GM18951 (cell line): ENCODE measurements at regions not wholly inside any gene's neighbourhood (a gene's known extent, or its start where the extent isn't known, plus 50 kb on each side); places are given as distances from the start of the nearest gene placed in this dataset.

Experiments used
- POLR2A ChIP-seq: IDR thresholded peaks from 4 replicates; pipeline ENCODE4 v1.6.1; 2011; ENCODE audit warnings: mild to moderate bottlenecking; ENCODE audit not compliant: insufficient read length, insufficient read depth; ENCODE audit errors: extremely low read depth
- in situ Hi-C: fragments of 300-500 bp; cut with MboI; formaldehyde crosslinking; loops from one replicate; pipeline ENCODE4 v1.12.0; 2022; ENCODE audit warnings: low sequenced_read_pairs, mixed read lengths, inconsistent platforms; ENCODE audit not compliant: unreplicated experiment

DNA sequence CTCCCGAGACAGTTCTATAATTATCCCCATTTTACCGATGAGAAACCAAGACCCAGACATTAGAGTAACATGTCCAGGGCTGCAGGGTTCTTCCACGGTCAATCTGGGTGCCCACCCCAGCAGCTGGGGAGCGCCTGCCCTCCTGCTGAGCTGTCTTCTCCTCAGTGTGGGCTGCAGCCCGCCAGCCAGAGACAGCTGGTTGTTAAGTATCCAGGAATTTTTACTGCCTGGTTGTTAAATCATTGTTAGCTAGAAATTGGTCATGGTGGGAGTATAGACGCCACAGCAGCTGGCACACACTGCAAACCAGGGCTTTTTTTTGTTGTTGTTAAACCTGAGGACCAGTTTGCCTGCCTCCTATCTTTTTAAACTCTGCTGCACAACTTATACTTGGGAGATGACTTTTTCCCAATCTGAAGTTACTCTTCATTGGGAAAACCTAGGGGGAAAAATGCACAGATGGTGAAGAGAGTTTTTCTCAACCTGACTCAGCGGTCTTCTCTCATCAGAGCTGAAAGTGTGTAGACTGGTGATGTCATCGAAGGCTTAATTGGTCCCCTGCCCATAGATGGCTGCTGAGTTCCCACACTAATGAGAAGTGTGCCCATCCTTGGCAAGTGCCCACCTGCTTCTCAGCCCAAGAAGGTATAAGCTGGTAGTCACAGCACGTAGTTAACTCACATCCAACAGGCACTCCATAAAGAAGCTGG, 208.6 kb downstream of the DRD1 start:
- TF ChIP-seq POLR2A, result no peak
- in situ Hi-C loops, result no loop called here

DNA sequence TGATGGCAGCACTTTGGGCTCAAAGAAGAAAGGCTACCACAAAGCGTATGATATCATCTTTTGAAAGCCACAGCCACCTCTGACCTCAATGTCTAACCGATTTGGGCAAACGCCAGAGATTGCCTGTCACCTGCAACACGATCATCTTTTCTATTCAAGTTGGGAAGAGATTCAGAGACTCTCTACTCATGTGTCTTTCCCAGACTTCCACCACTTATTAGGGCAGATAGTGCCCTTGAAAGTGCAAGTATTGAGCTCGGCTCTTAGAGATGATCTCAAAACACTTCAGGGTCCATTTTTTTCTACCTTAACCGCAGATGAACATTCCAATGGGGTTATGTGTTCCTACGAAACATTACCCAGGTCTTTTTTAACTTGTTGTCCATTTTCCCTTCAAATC, 213.7 kb downstream of the DRD1 start:
- in situ Hi-C loops, result no loop called here
- TF ChIP-seq POLR2A, result no peak

DNA sequence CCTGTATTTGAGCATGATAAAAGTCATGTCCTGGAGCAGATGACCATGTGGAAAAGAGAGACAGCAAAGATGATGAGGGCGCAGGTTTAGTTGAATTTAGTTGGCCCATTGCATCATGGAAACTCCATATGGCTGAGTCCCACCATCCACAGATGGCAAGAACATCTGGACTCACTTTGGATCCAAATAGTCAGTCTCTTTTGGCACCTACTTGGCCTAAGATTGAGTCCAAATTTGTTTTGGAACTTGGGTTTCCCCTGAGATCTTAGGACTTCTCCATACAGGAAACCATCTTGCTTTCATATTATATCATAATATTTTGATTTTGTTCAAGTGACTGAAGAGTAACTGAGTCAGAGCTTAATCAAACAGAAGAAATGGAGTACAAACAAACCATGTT, 217.5 kb downstream of the DRD1 start:
- in situ Hi-C loops, result no loop called here
- no peak for TF ChIP-seq POLR2A

DNA sequence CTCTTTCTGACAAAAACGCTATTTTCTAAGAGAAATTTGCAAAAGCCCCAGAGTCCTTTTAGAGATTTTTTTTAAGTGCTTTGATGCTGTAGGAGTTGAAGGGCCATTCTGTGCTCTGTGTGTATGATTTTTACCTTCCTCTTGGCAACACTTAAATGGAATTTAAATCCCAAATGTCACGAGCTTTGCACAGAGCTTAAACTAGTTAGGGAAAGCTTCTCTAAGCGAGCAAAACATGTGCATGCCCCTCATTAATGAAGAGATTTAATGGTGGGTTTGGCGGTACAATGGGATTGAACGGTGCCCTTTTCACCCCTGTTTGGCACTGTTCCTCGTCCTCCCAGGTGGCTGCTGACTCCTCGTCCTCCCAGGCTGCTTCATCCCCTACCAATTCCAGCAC, 220.7 kb downstream of the DRD1 start:
- in situ Hi-C loops, result no loop called here

DNA sequence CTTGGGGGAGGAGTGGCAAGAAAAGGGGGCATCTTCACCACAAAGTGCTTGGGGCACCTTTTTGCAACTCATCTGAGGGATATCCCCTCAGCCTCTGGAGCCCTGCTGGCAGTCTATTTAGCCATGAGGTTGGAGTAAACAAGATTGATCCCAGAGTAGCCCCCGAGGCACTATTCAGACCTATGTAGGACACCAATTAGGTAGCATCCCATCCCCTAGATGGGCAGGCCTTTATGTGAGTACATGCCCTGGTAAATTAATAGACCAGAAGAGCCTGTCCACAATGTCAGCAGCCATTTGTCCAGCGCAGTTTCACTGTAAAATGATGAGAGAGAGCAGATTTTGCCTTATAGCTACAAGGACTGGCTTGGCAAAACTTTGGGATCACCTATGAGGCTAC, 221.4 kb downstream of the DRD1 start:
- in situ Hi-C loops, result no loop called here
- no peak for TF ChIP-seq POLR2A

More for the DNA sequence above, 220.7 kb downstream of the DRD1 start:
- TF ChIP-seq POLR2A, result no peak

DNA sequence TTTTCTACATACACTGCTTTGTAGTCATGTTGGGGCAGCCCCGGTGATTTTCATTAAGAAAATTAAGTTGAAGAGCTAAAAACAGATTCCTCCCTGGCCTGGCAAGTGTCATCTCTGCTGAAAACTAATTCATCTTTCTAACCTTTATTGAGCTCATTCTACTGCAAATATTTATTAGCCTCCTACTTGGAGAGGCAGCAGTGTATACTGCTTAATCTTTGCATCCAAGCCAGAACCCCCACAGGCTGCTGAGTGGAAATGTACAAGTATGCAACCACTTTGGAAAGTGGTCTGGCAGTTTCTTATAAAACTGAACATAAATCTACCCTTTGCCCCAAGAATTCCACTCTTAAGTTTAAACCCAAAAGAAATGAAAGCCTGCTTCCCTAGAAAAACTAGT, 223.4 kb downstream of the DRD1 start:
- in situ Hi-C loops, result no loop called here
- no peak for TF ChIP-seq POLR2A

DNA sequence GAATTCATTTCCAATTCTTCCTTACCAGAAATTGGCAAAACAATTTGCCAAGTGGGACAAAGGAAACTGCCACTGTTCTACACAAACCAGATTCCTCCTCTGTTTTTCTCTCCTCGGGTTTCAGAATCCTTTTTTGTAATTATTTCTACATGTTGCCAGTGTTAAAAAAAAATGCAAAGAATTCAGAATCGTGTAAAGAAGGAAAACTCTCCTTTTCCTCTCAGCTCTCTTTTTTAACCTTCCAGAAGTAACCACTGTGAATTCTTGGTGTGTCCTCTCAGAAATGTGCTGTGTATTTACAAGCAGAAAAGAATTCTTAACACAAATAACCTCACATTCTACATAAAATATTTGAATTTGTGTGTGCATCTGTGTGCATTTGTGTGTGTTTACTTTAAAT, 224.6 kb downstream of the DRD1 start:
- in situ Hi-C loops, result no loop called here
- no peak for TF ChIP-seq POLR2A

DNA sequence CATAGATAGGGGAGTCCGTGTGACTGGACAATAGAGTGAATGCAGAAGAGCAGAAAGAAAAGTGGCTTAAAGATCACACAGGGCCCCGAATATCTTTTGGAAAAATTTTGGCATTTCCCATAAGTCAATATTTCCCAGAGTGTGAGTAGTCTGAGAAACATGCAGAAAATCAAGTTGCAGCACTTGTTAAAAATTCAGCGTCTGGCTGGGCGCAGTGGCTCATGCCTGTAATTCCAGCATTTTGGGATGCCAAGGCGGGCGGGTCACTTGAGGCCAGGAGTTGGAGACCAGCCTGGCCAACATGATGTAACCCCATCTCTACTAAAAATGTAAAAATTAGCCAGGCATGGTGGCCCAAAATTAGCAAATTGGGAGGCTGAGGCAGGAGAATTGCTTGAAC, 227.0 kb downstream of the DRD1 start:
- in situ Hi-C loops, result no loop called here
- no peak for TF ChIP-seq POLR2A

DNA sequence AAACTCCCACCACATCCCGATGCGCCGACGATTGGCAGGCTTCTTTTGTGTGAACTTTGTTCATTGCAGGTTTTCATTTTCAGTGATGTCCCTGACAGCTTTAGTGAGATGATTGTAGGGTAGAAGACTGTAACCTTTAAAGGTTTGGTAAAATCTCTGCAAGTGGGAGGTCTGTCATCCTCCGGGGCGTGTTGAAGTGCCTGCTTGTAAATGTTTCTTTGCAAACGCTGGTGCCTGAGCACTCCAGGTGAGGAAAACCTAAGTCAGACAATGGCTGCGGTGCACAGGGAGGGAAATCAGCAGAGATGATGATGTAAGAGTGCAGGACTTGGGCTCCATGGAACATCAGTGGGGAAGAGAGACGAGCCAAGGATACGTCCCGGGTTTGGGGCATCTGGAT, 228.1 kb downstream of the DRD1 start:
- in situ Hi-C loops, result no loop called here

DNA sequence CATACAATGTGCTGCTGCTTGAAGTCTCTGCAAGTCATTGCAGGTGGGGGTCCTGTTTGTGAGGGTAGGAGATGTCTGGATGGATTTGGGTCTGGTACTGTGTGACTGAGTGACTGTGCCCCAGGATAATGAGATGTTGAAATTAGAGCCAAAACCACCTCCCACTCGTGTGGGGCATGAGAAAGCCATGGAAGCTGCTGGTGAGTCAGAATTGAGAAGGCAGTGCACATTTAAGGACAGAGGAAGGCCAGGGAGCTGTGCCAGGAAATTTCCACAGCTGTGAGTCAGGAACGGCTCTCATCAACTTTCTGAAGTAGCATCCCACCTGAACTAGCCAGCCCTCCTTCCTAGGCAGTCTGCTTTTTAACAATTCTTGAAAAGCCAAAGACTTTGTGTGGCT, 229.8 kb downstream of the DRD1 start:
- in situ Hi-C loops, result no loop called here
- TF ChIP-seq POLR2A, result no peak

More for the DNA sequence above, 228.1 kb downstream of the DRD1 start:
- TF ChIP-seq POLR2A, result no peak

DNA sequence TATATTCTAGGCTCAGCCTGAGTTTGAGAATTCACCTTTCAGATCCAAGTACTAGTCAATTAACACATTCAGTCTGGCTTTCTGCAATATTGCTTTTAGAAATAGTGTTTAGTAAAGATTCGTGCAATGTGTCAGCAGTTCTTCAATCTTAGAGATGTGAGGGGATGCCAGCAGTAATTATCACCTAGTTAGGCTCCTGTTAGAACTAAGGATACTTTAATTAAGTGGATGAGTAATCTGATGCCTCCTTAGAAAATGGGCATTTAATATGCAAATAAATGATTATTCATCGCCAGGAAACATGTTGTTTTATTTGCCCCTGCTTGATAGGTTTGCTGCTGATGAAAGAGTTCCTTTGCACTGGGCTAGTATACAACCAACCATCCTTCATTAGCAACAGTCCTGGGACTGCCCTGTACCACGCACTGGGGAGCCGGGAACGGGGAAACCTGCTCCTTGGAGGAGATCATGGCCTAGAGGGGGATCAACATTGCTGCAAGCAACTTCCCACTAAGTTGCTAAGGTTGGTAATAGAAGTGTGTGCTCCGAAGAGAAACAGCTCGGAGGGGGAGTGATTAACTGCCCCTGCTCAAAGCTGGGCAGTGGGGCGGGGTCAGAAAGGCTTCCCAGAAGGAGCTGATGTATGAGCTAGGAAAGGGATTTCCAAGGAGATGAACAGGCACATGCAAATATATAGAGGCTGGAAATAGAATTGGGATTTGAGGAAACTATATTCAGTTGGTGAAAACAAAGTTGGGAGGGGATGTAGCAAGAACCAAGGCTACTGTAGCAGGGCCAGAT, 231.8 kb downstream of the DRD1 start:
- in situ Hi-C loops, result no loop called here
- TF ChIP-seq POLR2A, result no peak

DNA sequence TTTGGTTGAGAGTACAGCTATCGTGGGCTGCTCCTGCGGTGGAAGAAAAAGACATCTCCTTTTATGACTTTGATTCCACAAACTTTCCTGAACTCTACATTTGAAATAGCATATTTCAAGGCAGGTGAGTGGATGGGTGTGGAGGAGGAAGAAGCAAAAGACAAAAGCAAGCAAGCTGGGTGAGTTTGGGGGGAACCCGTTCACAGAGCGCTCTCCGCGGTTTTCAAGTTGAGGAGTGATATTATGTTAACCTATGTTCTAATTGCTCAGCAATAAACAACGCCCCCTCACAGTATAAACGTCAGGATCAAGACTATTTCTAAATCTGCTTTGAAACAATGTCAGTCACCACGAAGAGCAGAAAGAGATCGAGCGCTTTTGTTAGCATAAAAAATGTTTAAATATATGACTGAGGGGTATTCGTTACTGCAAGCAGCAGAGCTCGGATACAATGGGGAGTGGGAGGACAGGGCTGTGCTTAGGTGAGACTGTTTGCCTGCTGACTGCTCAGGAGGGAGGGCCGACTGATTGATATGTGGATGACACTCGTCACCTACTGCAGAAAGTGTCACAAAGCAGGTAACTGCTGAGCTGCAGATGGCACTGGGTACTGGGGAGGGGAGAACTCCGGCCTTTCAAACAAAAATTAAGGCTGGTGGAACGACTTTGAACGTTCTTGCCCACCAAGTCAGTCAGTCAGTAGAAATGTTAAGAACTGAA, 236.5 kb downstream of the DRD1 start:
- TF ChIP-seq POLR2A, result no peak
- in situ Hi-C loops, result no loop called here

DNA sequence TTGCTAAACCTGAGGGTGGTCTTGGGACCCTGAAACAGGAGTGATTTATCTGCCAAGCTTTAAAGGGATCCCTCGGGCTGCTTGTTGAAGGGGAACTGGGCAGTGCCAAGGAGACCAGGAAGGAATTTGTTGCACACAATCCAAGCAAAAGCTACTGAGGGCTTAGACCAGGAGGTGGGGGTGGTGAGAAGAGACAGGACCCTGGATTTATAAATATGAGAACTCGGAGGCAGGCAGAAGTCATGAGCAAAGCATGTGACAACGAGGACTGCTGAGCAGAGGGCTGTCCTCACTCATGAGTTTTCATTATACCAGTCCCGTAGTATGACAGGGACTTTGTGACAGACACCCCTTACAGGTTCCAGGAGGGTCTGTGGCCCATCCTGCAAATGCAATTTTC, 237.3 kb downstream of the DRD1 start:
- no peak for TF ChIP-seq POLR2A
- in situ Hi-C loops, result no loop called here

DNA sequence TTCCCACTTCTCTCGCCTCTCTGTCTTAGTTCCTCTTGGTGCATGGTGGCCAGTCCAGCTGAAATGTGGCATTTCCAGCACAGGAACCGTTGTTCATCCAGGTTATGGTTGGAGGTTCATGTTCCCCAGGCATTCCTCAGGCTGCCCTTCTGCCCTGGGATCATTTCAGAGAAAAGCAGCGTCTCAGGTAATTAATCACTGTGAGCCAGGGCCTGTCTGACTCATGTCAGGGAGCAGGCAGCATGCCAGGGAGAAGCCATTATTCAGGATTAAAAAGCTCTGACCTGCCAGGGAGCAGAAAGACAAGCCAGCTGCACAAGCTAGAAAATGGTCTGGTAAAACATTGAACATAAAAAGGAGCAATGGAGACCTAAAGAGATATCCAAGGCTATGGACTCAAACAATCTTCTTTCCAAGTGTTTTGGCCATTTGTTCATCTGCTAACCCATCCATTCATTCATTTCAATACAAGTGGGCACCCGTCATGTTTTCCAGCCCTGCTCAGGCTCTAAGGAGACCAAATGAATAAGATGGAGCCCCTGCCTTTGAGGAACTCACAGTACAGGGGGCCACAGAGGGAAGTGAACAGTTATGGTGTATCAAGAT, 241.4 kb downstream of the DRD1 start:
- in situ Hi-C loops, result no loop called here
- TF ChIP-seq POLR2A, result no peak

DNA sequence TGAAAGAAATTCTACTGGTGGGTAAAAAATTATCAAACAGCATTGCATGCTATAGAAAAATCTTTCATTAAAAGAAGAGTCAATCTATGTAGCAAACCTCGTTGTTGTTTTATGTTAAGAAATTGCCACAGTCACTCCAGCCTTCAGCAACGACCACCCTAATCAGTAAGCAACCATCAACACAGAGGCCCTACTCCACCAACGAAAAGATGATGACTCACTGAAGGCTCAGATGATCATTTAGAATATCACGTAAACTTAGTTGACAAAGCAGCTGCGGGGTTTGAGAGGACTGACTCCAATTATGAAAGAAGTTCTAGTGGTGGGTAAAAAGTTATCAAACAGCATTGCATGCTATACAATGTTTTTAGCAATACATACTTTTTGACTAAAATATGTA, 242.6 kb downstream of the DRD1 start:
- TF ChIP-seq POLR2A, result no peak
- in situ Hi-C loops, result no loop called here
